GM23248 (cell line): ENCODE measurements at regions not wholly inside any gene's neighbourhood (a gene's known extent, or its start where the extent isn't known, plus 50 kb on each side); places are given as distances from the start of the nearest gene placed in this dataset.

Experiments used
- EZH2 ChIP-seq: fragments of 200-600 bp; sonication (generic); IDR thresholded peaks from 2 replicates; pipeline ENCODE4 v1.6.1; 2018; ENCODE audit warnings: antibody characterized with exemption, mild to moderate bottlenecking; ENCODE audit not compliant: insufficient read depth, poor library complexity, severe bottlenecking
- EZH2phosphoT487 ChIP-seq: fragments of 200-600 bp; sonication (generic); IDR thresholded peaks from 2 replicates; pipeline ENCODE4 v1.6.1; 2018; ENCODE audit warnings: antibody characterized with exemption, moderate library complexity, mild to moderate bottlenecking, low read depth; ENCODE audit not compliant: insufficient read depth

DNA sequence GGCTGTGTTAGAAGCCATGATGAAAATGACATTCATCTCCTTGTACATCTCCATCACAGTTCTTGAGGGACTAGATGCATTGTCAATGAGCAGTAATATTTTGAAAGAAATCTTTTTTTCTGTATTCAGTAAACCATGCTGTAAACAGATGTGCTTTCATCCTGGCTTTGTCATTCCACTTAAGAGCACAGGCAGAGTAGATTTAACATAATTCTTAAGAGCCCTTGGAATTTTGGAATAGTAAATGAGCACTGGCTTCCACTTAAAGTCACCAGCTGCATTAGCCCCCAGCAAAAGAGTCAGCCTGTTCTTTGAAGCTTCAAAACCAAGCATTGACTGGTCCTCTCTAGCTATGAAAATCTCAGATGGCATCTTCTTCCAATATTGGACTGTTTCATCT lies 197.8 kb upstream of the HDDC2 start:
- TF ChIP-seq EZH2, result no peak
- TF ChIP-seq EZH2phosphoT487, result no peak
